Medulla oblongata (tissue), 1 donor: ENCODE measurements at regions not wholly inside any gene's neighbourhood (a gene's known extent, or its start where the extent isn't known, plus 50 kb on each side); places are given as distances from the start of the nearest gene placed in this dataset.

Experiments used
- DNase-seq: peaks from one replicate; pipeline ENCODE4 v3.0.0-alpha.2; 2015; ENCODE audit errors: extremely low spot score

GRCh38 chr7:15860264-15860949 is 173.9 kb upstream of the MEOX2 start:
- DNase-seq = no peak

DNA sequence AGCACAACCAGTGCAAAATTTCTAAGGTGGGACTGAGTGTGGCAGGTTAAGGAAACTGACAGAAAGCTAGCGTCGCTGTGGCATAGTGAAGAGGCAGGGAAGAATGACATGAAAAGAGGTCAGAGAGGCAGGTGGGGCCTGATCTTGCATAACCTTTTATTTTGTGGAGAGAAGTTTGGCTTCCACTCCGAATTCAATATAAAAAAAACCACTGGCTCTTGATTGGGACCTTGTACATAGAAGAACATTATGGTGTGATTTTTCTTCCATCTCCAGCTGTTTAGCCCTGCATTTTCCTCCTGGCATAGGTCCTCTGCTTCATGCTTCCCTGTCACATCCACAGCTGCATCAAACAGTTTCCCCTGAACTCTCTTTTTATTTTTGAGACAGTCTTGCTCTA is 170.5 kb upstream of the MEOX2 start:
- DNase-seq = no peak

DNA sequence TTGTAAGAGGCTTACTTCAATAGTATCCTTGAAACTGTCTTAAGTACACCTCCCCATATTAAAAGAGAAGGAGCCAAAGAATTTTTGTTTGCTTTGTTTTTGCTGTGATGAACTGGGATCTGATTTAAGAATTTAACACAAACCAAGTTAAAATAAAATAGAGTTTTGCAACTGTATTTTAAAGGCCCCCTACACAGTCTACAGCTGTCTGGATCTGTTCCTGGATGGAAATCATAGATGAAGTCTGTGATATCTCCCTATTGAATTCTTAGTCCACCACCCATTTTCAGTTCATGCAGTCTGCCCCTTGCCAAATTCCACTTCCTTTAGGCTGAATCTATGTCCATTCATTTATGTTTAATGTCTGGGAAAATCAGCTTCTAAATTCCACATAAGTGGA is 169.8 kb upstream of the MEOX2 start:
- no peak for DNase-seq

DNA sequence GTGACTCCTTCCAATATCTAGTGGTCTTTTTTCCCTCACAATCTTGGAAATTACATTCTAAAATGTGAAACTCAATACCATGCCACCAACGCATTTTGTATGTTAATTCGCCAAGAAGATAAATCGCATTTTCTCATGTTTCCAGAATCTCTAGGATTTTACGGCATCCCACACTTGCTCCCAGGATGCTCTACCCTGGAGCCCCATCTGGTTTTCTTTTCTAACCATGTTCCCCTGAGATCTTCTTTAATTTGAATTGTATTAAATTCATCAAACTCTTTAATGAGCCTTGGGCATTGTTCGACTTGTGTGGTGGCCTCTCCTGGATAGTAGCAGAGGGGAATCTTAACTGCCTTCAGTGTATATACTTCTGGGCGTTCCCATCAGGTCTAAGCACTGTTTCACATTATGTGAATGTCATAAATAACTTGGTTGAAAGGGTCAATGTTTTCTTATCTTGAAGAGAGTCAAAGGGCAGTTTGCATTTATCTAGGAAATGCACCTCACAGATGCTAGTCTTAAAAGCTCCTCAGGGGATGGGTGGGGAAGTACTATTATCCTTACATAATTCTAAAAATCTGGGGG is 169.1 kb upstream of the MEOX2 start:
- DNase-seq = no peak

DNA sequence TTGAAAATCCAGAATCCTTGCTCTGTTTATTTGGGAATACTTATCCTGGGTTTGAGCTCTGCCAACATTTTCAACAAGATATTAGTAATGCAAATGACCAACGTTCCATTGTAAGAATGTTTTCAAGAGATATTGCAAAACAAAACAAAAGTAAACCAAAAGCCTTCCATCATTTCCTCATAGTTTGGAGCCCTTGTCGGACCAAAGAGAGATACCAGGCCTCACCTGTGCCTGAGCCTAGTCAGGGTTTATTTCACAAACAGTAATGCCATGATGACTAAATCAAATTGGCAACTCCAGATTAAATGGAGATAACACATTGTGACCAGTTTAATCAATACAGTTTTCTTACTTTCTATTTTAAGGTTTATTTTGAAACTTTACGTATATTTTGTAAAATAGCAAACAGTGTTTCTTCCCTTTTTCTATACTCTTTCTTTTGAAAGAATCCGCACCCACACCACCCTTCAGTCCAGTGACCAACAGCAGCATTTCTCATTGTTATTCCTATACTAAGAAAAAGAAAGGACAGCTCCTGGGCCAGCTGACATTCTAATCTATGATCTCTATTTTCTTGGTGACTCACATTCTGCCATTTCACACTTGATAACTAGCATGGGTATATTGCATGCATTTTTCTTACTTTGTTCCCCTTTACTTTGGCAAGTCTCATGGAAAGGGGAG is 168.5 kb upstream of the MEOX2 start:
- DNase-seq = no peak

- no peak for DNase-seq
These were observed 167.5 kb upstream of the MEOX2 start for GRCh38 chr7:15853832-15854470.

GRCh38 chr7:15851201-15851600 is 164.7 kb upstream of the MEOX2 start:
- DNase-seq = no peak

DNA sequence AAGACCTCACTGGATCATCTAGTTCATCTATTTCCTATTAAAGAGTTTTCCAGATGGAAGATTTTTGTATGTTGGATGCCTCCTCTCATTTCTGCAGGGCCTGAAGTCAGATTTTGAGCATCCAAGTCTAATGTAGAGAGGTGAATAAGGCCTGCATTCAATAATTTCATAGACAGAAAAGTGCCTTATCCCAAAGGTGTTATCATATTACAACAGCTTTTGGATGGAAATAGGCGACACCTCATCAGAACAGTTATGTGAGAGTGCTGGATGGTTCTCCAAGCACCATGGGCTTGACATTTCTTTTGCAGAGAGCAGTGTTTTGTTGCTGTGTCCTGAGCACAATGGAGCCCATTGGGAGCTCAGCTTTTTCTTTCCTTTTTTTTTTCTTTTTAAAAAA is 162.4 kb upstream of the MEOX2 start:
- no peak for DNase-seq

GRCh38 chr7:15848362-15848761 is 161.9 kb upstream of the MEOX2 start:
- no peak for DNase-seq

DNA sequence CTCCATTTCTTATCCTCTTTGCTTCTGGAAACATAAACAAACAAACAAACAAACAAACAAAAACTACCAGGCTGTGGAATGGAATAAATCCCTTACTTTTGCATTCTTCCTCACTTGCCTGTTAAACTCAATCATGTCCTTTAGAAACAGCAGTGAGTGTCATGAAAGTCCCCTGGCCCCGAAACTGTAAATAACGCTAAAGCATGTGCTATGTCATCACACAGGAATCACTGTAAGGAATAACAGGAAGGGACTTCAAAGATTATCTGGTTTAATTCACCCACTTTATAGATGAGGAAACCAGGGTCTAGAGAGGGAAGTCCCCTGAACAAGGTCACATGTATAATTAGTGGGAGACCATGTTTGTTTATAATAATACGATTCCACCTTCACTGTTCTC is 159.4 kb upstream of the MEOX2 start:
- no peak for DNase-seq

GRCh38 chr7:15845461-15845860 is 159.0 kb upstream of the MEOX2 start:
- no peak for DNase-seq

DNA sequence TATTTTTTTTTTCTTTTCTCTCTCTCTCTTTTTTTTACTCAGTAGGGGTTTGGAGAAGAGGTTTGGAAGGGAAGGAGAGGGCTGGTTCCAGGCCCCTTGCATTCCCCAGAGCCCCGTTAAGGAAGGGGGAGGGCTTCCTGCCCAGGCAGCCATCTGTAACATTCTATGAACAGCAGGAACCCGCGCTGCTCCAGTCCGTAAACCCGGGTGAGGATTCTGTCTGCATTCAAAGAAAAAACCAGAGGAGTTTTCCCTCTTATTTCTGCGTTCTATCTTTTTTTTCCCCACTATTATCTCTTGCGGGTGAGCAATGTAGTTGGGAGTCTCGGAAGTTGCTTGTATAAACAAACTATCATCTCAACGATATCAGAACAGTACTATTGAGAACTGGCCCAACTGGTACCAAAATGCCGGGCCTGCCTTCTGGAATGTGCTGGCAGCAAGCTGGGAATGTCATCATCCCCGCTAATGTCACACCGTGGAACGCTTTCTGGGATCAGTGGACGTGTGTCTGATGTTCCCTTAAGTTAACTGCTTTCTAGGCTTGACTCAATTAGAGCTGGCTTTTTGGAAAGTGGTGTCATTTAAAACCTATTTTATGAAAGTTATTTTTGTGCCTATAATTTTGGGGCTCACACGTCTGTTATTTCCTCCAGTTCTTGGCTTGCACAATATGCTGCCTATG is 153.1 kb upstream of the MEOX2 start:
- peak; percentile 15 for DNase-seq

DNA sequence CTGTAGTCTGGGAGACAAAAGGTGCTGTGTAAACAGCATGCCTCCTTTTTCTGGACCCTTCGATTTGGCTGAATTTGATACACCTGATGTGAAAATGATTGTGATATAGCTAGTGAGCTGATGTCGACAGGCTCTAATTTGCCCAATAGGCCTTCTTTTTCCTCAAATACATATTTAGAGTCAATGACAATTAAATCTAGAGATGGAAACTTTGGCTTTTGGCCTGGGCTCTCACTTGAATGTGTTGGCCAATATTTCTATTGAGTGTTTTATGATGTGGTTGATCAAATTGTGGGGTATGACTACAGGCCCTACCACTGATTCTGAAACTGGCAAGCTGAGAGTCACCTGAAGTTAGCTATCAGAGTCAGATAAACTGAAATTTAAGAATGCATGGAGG is 151.8 kb upstream of the MEOX2 start:
- no peak for DNase-seq

GRCh38 chr7:15837306-15837950 is 150.9 kb upstream of the MEOX2 start:
- DNase-seq = no peak

DNA sequence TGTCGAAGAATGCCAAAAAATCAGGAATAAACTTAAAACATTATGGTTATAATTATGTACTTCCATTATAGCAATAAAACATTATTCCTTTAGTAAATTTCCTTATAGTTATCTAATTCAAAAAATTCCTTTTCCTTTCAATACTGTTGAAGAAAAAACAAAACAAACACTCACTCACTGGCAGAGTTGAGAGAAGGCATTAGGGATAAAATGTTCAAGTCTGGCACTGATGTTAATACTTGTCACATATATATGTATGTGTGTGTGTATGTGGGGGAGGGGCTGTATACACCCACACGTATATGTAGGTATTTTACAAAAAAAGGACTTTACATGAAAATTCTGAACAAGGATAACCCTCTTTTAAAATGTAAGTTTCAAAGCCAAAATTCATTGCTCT is 150.2 kb upstream of the MEOX2 start:
- DNase-seq = no peak

GRCh38 chr7:15836041-15836440 is 149.6 kb upstream of the MEOX2 start:
- no peak for DNase-seq

GRCh38 chr7:15834446-15834845 is 148.0 kb upstream of the MEOX2 start:
- no peak for DNase-seq

GRCh38 chr7:15832996-15833395 is 146.5 kb upstream of the MEOX2 start:
- no peak for DNase-seq

DNA sequence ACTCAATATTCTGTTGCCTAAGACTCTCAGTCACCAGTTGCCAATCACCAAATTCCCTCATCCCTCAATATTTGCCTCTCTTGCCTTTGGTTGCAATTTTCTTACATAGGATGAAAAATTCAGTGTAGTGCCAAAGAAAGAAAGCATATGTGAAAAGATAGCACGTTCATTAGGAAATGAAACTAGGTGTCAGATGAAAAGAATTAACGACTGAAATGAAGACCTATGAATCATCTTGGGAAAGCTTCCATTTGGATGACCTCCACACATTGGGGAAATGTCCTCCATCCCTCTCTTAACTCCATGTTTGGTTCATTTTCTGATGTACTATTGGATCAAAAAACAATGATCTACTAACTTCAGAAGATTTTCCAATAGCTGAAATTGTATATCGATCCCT is 145.1 kb upstream of the MEOX2 start:
- no peak for DNase-seq

DNA sequence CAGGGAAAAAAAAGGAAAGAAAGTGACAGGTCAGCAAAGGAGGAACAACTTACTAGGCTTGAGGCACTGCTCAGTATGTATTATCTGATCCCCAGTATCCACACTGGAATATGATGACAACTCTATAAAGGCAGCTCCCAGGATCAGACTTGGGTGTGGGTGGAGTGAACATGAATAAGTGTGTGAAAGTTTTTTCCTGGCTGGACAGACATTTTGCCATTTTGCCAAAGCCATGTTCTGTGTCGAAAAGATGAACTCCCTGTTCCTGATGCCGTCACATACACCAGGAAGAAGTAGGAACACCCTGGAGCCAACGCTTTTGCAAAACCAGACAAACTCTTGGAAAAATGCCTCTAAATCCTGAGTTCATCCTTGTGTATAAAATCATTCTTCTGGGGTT is 143.2 kb upstream of the MEOX2 start:
- DNase-seq = no peak

- no peak for DNase-seq
These were observed 142.4 kb upstream of the MEOX2 start for GRCh38 chr7:15828881-15829280.
